ENCODE measurements at regions not wholly inside any gene's neighbourhood (a gene's known extent, or its start where the extent isn't known, plus 50 kb on each side); places are given as distances from the start of the nearest gene placed in this dataset.
"Not testable (repeated sequence)": the region's sequence is repeated elsewhere in the genome, so short reads cannot be mapped to it uniquely, and the experiment has no call there.

DNA sequence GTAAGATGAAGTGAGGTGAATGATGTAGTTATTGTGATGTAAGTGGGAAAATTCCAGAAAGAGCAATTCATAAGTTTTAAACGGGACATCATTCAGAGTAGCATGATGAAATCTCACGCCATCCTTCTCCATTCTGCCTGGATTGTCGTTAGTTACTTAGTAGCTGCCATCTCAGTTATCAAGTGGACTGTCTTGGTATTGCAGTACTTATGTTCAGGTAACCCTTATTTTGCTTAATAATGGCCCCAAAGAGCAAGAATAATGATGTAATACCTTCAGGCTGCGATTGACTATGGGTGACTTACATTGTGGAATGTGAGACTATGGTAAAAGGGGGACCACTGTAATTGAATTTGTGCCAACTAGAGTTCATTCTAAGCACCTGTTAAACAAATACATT, 234.1 kb upstream of the TOM1L1 start:
- H3K36me3 ChIP-seq: no peaks in the 10 kb centered on the region
- no peak for TF ChIP-seq POLR2A (IDR thresholded peaks at IDR 0.05)
- TF ChIP-seq, protein P1, sequence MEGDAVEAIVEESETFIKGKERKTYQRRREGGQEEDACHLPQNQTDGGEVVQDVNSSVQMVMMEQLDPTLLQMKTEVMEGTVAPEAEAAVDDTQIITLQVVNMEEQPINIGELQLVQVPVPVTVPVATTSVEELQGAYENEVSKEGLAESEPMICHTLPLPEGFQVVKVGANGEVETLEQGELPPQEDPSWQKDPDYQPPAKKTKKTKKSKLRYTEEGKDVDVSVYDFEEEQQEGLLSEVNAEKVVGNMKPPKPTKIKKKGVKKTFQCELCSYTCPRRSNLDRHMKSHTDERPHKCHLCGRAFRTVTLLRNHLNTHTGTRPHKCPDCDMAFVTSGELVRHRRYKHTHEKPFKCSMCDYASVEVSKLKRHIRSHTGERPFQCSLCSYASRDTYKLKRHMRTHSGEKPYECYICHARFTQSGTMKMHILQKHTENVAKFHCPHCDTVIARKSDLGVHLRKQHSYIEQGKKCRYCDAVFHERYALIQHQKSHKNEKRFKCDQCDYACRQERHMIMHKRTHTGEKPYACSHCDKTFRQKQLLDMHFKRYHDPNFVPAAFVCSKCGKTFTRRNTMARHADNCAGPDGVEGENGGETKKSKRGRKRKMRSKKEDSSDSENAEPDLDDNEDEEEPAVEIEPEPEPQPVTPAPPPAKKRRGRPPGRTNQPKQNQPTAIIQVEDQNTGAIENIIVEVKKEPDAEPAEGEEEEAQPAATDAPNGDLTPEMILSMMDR (IDR thresholded peaks at IDR 0.05): no peak
- intact Hi-C loops (cut with DNase I; ENCODE audit: low total_unique reads): no loop called here

DNA sequence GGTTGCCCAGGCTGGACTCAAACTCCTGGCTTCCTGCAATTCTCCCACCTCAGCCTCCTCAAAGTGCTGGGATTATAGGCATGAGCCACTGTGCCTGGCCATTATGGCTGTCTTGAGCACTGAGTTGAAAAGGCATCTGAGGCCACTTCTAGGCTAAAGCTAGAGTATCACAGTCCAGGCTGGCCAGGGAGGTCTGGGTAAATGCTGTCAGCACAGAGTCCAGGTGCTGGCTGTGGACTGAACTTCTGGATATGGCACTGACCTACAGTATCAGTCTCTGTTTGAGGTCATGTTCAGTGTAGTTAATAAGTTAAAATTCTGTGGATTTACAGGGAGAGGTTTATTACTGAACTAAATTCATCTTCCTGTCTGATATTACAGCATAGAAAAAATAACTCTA, 222.5 kb upstream of the TOM1L1 start:
- DNase-seq: no peak
- no peaks in the 10 kb centered on the region for H3K9me3 ChIP-seq

More for the DNA sequence above, 234.1 kb upstream of the TOM1L1 start:
- Histone ChIP-seq H3K27me3 (no peaks in the 10 kb centered on the region), H3K9me3 (no peaks in the 10 kb centered on the region), H3K4me3 (no peak overlapping the region), H3K4me1 (no peaks in the 10 kb centered on the region), H3K27ac (no peak overlapping the region)
- DNase-seq: no peak

DNA sequence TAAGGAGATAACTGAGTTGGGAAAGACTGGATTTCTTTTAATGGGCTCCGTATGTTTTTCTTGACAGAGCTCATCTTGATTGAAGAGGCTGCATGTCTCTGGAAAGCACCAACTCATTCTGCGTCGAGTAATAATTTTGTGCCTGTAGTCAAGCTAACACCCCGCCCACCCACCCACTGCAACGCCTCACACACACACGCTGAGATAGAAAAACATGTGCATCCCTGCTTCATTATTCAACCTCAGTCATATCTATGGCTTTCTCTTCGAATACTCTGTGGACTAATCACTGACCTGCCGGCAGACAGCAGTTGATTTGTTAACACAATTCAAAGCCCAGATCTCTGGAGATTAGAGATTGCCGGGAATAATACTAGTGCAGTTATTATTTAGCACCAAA, 220.2 kb upstream of the TOM1L1 start:
- no peaks in the 10 kb centered on the region for H3K27me3 ChIP-seq
- no peak overlapping the region for H3K27ac ChIP-seq
- TF ChIP-seq POLR2A (IDR thresholded peaks at IDR 0.05): no peak
- TF ChIP-seq, protein P1 (IDR thresholded peaks at IDR 0.05): no peak
- DNase-seq: no peak
- intact Hi-C loops (cut with DNase I; ENCODE audit: low total_unique reads): no loop called here
- H3K4me3 ChIP-seq: no peak overlapping the region
- H3K9me3 ChIP-seq: no peaks in the 10 kb centered on the region
- H3K4me1 ChIP-seq: no peaks in the 10 kb centered on the region
- no peaks in the 10 kb centered on the region for H3K36me3 ChIP-seq

More for the DNA sequence above, 222.5 kb upstream of the TOM1L1 start:
- Histone ChIP-seq H3K4me1 (no peaks in the 10 kb centered on the region), H3K27ac (no peak overlapping the region), H3K4me3 (no peak overlapping the region), H3K27me3 (no peaks in the 10 kb centered on the region), H3K36me3 (no peaks in the 10 kb centered on the region)
- intact Hi-C loops (cut with DNase I; ENCODE audit: low total_unique reads): no loop called here
- TF ChIP-seq POLR2A (IDR thresholded peaks at IDR 0.05): no peak
- TF ChIP-seq, protein P1 (IDR thresholded peaks at IDR 0.05): no peak

DNA sequence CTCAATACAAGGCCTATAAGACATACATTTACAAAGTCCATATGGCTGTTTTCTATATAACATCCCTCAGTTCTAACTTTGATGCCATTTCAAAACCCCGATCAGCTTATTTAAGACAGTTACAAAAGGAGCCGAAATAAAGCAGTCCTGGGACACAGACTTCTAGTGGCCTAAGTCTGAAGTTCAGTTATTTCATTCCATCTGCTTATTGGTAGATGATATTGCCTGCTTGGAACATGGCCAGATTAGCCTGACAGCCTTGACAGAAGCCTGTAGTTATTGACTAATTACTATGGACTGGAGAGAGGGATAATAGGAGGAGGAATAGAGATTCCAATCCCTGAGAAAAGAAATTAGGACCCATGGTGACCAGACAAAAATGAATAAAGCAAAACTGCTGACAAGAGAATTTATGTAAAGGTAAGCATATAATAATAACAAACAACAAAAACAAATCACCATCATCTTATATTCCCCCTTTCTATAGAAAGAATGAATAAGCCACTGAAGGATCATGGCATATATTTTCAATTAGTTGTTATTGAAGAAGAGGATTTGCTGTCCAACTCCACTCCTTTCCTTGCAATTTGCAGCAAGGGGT, 206.3 kb upstream of the TOM1L1 start:
- no peaks in the 10 kb centered on the region for H3K36me3 ChIP-seq
- intact Hi-C loops (cut with DNase I; ENCODE audit: low total_unique reads): no loop called here

DNA sequence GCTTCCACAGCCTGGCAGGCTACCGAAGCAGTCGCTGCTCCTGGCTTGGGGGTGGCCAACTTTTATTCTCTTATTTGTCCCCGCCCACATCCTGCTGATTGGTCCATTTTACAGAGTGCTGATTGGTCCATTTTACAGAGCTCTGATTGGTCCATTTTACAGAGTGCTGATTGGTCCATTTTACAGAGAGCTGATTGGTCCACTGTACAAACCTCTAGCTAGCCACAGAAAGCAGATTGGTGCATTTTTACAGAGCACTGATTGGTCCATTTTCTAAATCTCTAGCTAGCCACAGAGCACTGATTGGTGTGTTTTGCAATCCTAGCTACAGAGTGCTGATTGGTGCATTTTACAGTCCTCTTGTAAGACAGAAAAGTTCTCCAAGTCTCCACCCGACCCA, 187.9 kb upstream of the TOM1L1 start:
- H3K27ac ChIP-seq; H3K36me3 ChIP-seq; H3K4me1 ChIP-seq; intact Hi-C loops (cut with DNase I; ENCODE audit: low total_unique reads); H3K4me3 ChIP-seq; DNase-seq; H3K27me3 ChIP-seq; H3K9me3 ChIP-seq: not testable (repeated sequence)

More for the DNA sequence above, 206.3 kb upstream of the TOM1L1 start:
- TF ChIP-seq, protein P1 (IDR thresholded peaks at IDR 0.05): no peak
- no peak for TF ChIP-seq POLR2A (IDR thresholded peaks at IDR 0.05)
- DNase-seq: no peak
- Histone ChIP-seq H3K4me3 (no peak overlapping the region), H3K4me1 (no peaks in the 10 kb centered on the region), H3K9me3 (no peaks in the 10 kb centered on the region), H3K27me3 (no peaks in the 10 kb centered on the region), H3K27ac (no peak overlapping the region)

DNA sequence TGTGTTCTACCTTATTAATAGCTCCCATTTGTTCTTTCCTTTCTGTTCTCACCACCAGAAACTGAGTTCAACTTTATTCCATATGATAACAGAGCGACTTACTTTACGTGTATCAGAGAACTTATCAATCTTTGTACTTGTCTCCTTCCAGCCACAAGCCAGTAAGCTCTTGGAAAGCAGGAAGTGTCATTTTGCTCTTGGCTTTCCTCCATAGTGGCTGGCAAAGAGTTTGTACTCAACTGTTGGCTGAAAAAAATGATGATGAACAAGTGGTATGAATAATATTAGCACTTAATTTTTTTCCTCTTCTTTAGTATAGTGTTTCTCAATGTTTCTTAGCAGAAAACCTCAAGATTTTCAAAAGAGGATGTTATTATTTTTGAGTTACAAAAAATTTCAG, 182.4 kb upstream of the TOM1L1 start:
- TF ChIP-seq, protein P1 (IDR thresholded peaks at IDR 0.05): no peak
- TF ChIP-seq POLR2A (IDR thresholded peaks at IDR 0.05): no peak
- DNase-seq: no peak
- intact Hi-C loops (cut with DNase I; ENCODE audit: low total_unique reads): no loop called here
- no peaks in the 10 kb centered on the region for H3K9me3 ChIP-seq
- no peaks in the 10 kb centered on the region for H3K27me3 ChIP-seq
- H3K4me1 ChIP-seq: no peaks in the 10 kb centered on the region
- H3K36me3 ChIP-seq: no peaks in the 10 kb centered on the region
- H3K4me3 ChIP-seq: no peak overlapping the region
- no peak overlapping the region for H3K27ac ChIP-seq

Data from uterus (tissue), 3 donors.